Right lobe of liver (tissue), 6 donors: ENCODE measurements at regions not wholly inside any gene's neighbourhood (a gene's known extent, or its start where the extent isn't known, plus 50 kb on each side); places are given as distances from the start of the nearest gene placed in this dataset.

Source experiments
- ATAC-seq, 4 donors: fragments of 200-7000 bp; cut with Tn5 transposase; one replicate each; pipeline ENCODE4 v1.9.1; 2020; ENCODE audit warnings: mild to moderate bottlenecking in 4 of 4, moderate library complexity in 4 of 4
- DNase-seq, 3 donors: peaks; one replicate each; pipeline ENCODE4 v3.0.0-alpha.2; 2020
- H3K27ac ChIP-seq, 3 donors: fragments of 200-600 bp; one replicate each; pipeline ENCODE4 v1.8.0; 2022
- H3K27me3 ChIP-seq, 2 donors: fragments of 200-600 bp; one replicate each; pipeline ENCODE4 v1.8.0; 2022
- H3K36me3 ChIP-seq, 4 donors: fragments of 200-600 bp; sonication (generic) in 1 of 4; one replicate each; pipeline versions ENCODE4 v1.5.1 to v1.8.0; 2017 to 2022; ENCODE audit warnings: control low read depth in 1 of 4
- H3K4me1 ChIP-seq, 4 donors: fragments of 200-600 bp; sonication (generic) in 1 of 4; one replicate each; pipeline versions ENCODE4 v1.5.1 to v1.8.0; 2017 to 2022; ENCODE audit warnings: control low read depth in 1 of 4
- H3K4me3 ChIP-seq, 3 donors: fragments of 200-600 bp; one replicate each; pipeline ENCODE4 v1.8.0; 2022
- H3K9me3 ChIP-seq, 4 donors: fragments of 200-600 bp; sonication (generic) in 1 of 4; one replicate each; pipeline versions ENCODE4 v1.5.1 to v1.8.0; 2017 to 2022; ENCODE audit warnings: control low read depth in 1 of 4
- CTCF ChIP-seq, 4 donors: fragments of 200-600 bp in 3 of 4; fragments of 450-650 bp in 1 of 4; IDR thresholded peaks; one replicate each; pipeline versions ENCODE4 v1.5.1 to v1.8.0; 2016 to 2022; ENCODE audit warnings: antibody characterized with exemption in 4 of 4, mild to moderate bottlenecking in 2 of 4
- POLR2A ChIP-seq: fragments of 450-650 bp; IDR thresholded peaks from one replicate; pipeline ENCODE4 v1.6.1; 2017; ENCODE audit warnings: antibody characterized with exemption, mild to moderate bottlenecking
- WGBS: methylation state at CpG from one replicate; pipeline ENCODE4 v1.1.6; 2018; ENCODE audit warnings: low coverage, low lambda C conversion rate; ENCODE audit not compliant: insufficient coverage; ENCODE audit errors: missing lambda C conversion rate; 5-methylcytosine and 5-hydroxymethylcytosine counted together
- intact Hi-C, 2 donors: fragments of 100-400 bp; cut with DNase I; formaldehyde crosslinking; loops; one replicate each; pipeline versions ENCODE4 v1.11.2 to v1.14.1; 2022
- donor health status: DM: no; HTN: yes; CAD: no.
- donor health status: DM: no; HTN: no; CAD: no.
- donor health status: DM: no; HTN: no; CAD: no.
- donor health status: DM: no; HTN: yes; CAD: no.
- donor health status: DM: no; HTN: yes; CAD: no.

GRCh38 chr15:61442821-61443220 lies 213.7 kb upstream of the RORA start:
- H3K27me3 ChIP-seq, result no peaks in the 10 kb centered on the region
- no peak for DNase-seq
- TF ChIP-seq POLR2A (no peak), CTCF (IDR thresholded peaks at IDR 0.05) (no peak)
- H3K9me3 ChIP-seq, result no peaks in the 10 kb centered on the region
- H3K4me3 ChIP-seq, result no peak overlapping the region
- no peaks in the 10 kb centered on the region for H3K4me1 ChIP-seq
- 83% methylated on average over 1 of the region's 1 CpG for WGBS
- no peak for ATAC-seq
- H3K36me3 ChIP-seq, result no peaks in the 10 kb centered on the region
- intact Hi-C loops, result no loop called here
- H3K27ac ChIP-seq, result no peak overlapping the region

GRCh38 chr15:61441891-61442290 lies 212.8 kb upstream of the RORA start:
- no peak for TF ChIP-seq CTCF (IDR thresholded peaks at IDR 0.05)
- no peak for TF ChIP-seq POLR2A

GRCh38 chr15:61426466-61426865 lies 197.4 kb upstream of the RORA start:
- Histone ChIP-seq H3K36me3 (no peaks in the 10 kb centered on the region), H3K27me3 (no peaks in the 10 kb centered on the region), H3K27ac (no peak overlapping the region), H3K4me1 (peaks cover 0 to 23% (median 8%) of the 10 kb centered on the region in 4 donors), H3K9me3 (no peaks in the 10 kb centered on the region), H3K4me3 (no peak overlapping the region)
- DNase-seq (no peak), ATAC-seq (no peak)
- 69% methylated on average over 1 of the region's 1 CpG for WGBS
- intact Hi-C loops, result no loop called here
- TF ChIP-seq POLR2A (no peak), CTCF (IDR thresholded peaks at IDR 0.05) (no peak)

More at GRCh38 chr15:61441891-61442290, 212.8 kb upstream of the RORA start:
- intact Hi-C loops, result no loop called here
- H3K27me3 ChIP-seq, result no peaks in the 10 kb centered on the region
- ATAC-seq (no peak), DNase-seq (no peak)
- H3K27ac ChIP-seq, result no peak overlapping the region
- H3K9me3 ChIP-seq, result no peaks in the 10 kb centered on the region
- no peak overlapping the region for H3K4me3 ChIP-seq
- H3K4me1 ChIP-seq, result no peaks in the 10 kb centered on the region
- H3K36me3 ChIP-seq, result no peaks in the 10 kb centered on the region

GRCh38 chr15:61425934-61426333 lies 196.8 kb upstream of the RORA start:
- WGBS, result 78% methylated on average over 1 of the region's 1 CpG
- H3K27me3 ChIP-seq, result no peaks in the 10 kb centered on the region
- intact Hi-C loops, result no loop called here
- no peak for DNase-seq
- no peaks in the 10 kb centered on the region for H3K9me3 ChIP-seq
- TF ChIP-seq POLR2A, result no peak
- TF ChIP-seq CTCF (IDR thresholded peaks at IDR 0.05), result no peak
- no peaks in the 10 kb centered on the region for H3K36me3 ChIP-seq
- no peak for ATAC-seq
- peaks cover 0 to 28% (median 11%) of the 10 kb centered on the region in 4 donors for H3K4me1 ChIP-seq
- H3K27ac ChIP-seq, result no peak overlapping the region
- no peak overlapping the region for H3K4me3 ChIP-seq

GRCh38 chr15:61422773-61423172 lies 193.7 kb upstream of the RORA start:
- H3K9me3 ChIP-seq, result no peaks in the 10 kb centered on the region
- intact Hi-C loops, result no loop called here
- ATAC-seq, result peak; percentile 27 to 50 (median 42)
- TF ChIP-seq CTCF (IDR thresholded peaks at IDR 0.05), result no peak
- no peak for TF ChIP-seq POLR2A
- peak overlapping the region; percentile 20 to 93 (median 86) for H3K27ac ChIP-seq
- peak in 1 of 3 donors; percentile 56 for DNase-seq
- peaks cover 0 to 44% (median 15%) of the 10 kb centered on the region in 4 donors for H3K4me1 ChIP-seq
- no peaks in the 10 kb centered on the region for H3K36me3 ChIP-seq
- H3K27me3 ChIP-seq, result no peaks in the 10 kb centered on the region
- H3K4me3 ChIP-seq, result no peak overlapping the region
- WGBS, result 39% methylated on average over 4 of the region's 4 CpGs
